Mucosa of descending colon (tissue), 3 donors: ENCODE measurements at regions not wholly inside any gene's neighbourhood (a gene's known extent, or its start where the extent isn't known, plus 50 kb on each side); places are given as distances from the start of the nearest gene placed in this dataset.

Source experiments
- ATAC-seq: fragments of 200-7000 bp; cut with Tn5 transposase; one replicate; pipeline ENCODE4 v1.9.1; 2020; ENCODE audit warnings: mild to moderate bottlenecking, moderate library complexity
- DNase-seq, 3 donors: peaks; one replicate each; pipeline ENCODE4 v3.0.0-alpha.2; 2020
- H3K36me3 ChIP-seq: fragments of 200-600 bp; one replicate; pipeline ENCODE4 v1.8.0; 2021; ENCODE audit warnings: low read depth, mild to moderate bottlenecking
- H3K4me1 ChIP-seq: fragments of 200-600 bp; one replicate; pipeline ENCODE4 v1.8.0; 2021; ENCODE audit warnings: low read depth, mild to moderate bottlenecking
- H3K4me3 ChIP-seq: fragments of 200-600 bp; one replicate; pipeline ENCODE4 v1.8.0; 2021; ENCODE audit warnings: mild to moderate bottlenecking
- H3K9me3 ChIP-seq: fragments of 200-600 bp; one replicate; pipeline ENCODE4 v1.8.0; 2021; ENCODE audit warnings: mild to moderate bottlenecking
- intact Hi-C, 2 donors: fragments of 100-400 bp; cut with DNase I in 1 of 2; cut with micrococcal nuclease in 1 of 2; formaldehyde crosslinking; loops; one replicate each; pipeline versions ENCODE4 v1.11.0 to v1.11.1; 2022; cut with DNase I, micrococcal nuclease
- TF ChIP-seq, protein P1 (sequence below): fragments of 200-600 bp; IDR thresholded peaks from one replicate; pipeline ENCODE4 v1.8.0; 2022; ENCODE audit warnings: antibody characterized with exemption, mild to moderate bottlenecking
- donor health status: DM: no; HTN: no; CAD: no; lungs with moderate emphysema.
- donor health status: DM: no; HTN: no; CAD: no.
- donor health status: DM: no; HTN: yes; CAD: no.

GRCh38 chr2:155178921-155179320 is 480.4 kb downstream of the KCNJ3 start:
- TF ChIP-seq, protein P1, sequence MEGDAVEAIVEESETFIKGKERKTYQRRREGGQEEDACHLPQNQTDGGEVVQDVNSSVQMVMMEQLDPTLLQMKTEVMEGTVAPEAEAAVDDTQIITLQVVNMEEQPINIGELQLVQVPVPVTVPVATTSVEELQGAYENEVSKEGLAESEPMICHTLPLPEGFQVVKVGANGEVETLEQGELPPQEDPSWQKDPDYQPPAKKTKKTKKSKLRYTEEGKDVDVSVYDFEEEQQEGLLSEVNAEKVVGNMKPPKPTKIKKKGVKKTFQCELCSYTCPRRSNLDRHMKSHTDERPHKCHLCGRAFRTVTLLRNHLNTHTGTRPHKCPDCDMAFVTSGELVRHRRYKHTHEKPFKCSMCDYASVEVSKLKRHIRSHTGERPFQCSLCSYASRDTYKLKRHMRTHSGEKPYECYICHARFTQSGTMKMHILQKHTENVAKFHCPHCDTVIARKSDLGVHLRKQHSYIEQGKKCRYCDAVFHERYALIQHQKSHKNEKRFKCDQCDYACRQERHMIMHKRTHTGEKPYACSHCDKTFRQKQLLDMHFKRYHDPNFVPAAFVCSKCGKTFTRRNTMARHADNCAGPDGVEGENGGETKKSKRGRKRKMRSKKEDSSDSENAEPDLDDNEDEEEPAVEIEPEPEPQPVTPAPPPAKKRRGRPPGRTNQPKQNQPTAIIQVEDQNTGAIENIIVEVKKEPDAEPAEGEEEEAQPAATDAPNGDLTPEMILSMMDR: no peak
- Histone ChIP-seq H3K4me3 (no peak overlapping the region), H3K9me3 (no peaks in the 10 kb centered on the region), H3K36me3 (no peaks in the 10 kb centered on the region), H3K4me1 (no peaks in the 10 kb centered on the region)
- no peak for DNase-seq
- intact Hi-C loops: no loop called here
- no peak for ATAC-seq

GRCh38 chr2:155176345-155176744 is 477.9 kb downstream of the KCNJ3 start:
- Histone ChIP-seq H3K4me3 (no peak overlapping the region), H3K36me3 (no peaks in the 10 kb centered on the region), H3K4me1 (no peaks in the 10 kb centered on the region), H3K9me3 (no peaks in the 10 kb centered on the region)
- ATAC-seq: no peak
- no peak for DNase-seq
- TF ChIP-seq, protein P1: no peak
- intact Hi-C loops: no loop called here

- no peak for ATAC-seq
- H3K4me1 ChIP-seq: no peaks in the 10 kb centered on the region
- H3K36me3 ChIP-seq: no peaks in the 10 kb centered on the region
- H3K4me3 ChIP-seq: no peak overlapping the region
- TF ChIP-seq, protein P1: no peak
- H3K9me3 ChIP-seq: no peaks in the 10 kb centered on the region
- DNase-seq: no peak
- intact Hi-C loops: no loop called here
Measured at GRCh38 chr2:155169317-155169716, 470.8 kb downstream of the KCNJ3 start.

- no peaks in the 10 kb centered on the region for H3K9me3 ChIP-seq
- no peaks in the 10 kb centered on the region for H3K36me3 ChIP-seq
- H3K4me3 ChIP-seq: no peak overlapping the region
- no peaks in the 10 kb centered on the region for H3K4me1 ChIP-seq
- intact Hi-C loops: no loop called here
- TF ChIP-seq, protein P1: no peak
- no peak for DNase-seq
- ATAC-seq: no peak
Measured at GRCh38 chr2:155162494-155162893, 464.0 kb downstream of the KCNJ3 start.

GRCh38 chr2:155161314-155161713 is 462.8 kb downstream of the KCNJ3 start:
- no peaks in the 10 kb centered on the region for H3K4me1 ChIP-seq
- no peaks in the 10 kb centered on the region for H3K9me3 ChIP-seq
- intact Hi-C loops: no loop called here
- TF ChIP-seq, protein P1: no peak
- ATAC-seq (no peak), DNase-seq (no peak)
- no peak overlapping the region for H3K4me3 ChIP-seq
- H3K36me3 ChIP-seq: no peaks in the 10 kb centered on the region

- Histone ChIP-seq H3K4me3 (no peak overlapping the region), H3K9me3 (no peaks in the 10 kb centered on the region), H3K4me1 (no peaks in the 10 kb centered on the region), H3K36me3 (no peaks in the 10 kb centered on the region)
- intact Hi-C loops: no loop called here
- no peak for ATAC-seq
- no peak for DNase-seq
- TF ChIP-seq, protein P1: no peak
Measured at GRCh38 chr2:155157711-155158110, 459.2 kb downstream of the KCNJ3 start.
